ENCODE measurements at regions not wholly inside any gene's neighbourhood (a gene's known extent, or its start where the extent isn't known, plus 50 kb on each side); places are given as distances from the start of the nearest gene placed in this dataset.
"Not testable (repeated sequence)": the region's sequence is repeated elsewhere in the genome, so short reads cannot be mapped to it uniquely, and the experiment has no call there.

GRCh38 chr20:30816182-30816645 lies 441.2 kb upstream of the DEFB115 start:
- in situ Hi-C loops (cut with MboI; ENCODE audit: low sequenced_read_pairs): no loop called here
- no peak overlapping the region for H4K8ac ChIP-seq (ENCODE audit: low read depth in 2 of 2, low read length in 2 of 2)
- no peaks in the 10 kb centered on the region for H3K79me1 ChIP-seq (ENCODE audit: low read depth in 1 of 2, low read length in 2 of 2)
- H2BK15ac ChIP-seq (ENCODE audit: low read depth, low read length): no peak overlapping the region
- H3K36me3 ChIP-seq (ENCODE audit: control insufficient read depth, insufficient read depth, low read length): no peaks in the 10 kb centered on the region
- H4K91ac ChIP-seq (ENCODE audit: insufficient read depth, low read depth, low read length): no peak overlapping the region
- H3K9me1 ChIP-seq (ENCODE audit: insufficient read depth, low read length): no peaks in the 10 kb centered on the region
- intact Hi-C loops (cut with micrococcal nuclease): no loop called here
- H2AK5ac ChIP-seq (ENCODE audit: low read depth, low read length): no peak overlapping the region
- H3K14ac ChIP-seq (replicated peaks; ENCODE audit: low read depth, low read length): no peak overlapping the region
- H3K4me1 ChIP-seq (ENCODE audit: control insufficient read depth, insufficient read depth, low read length): peaks cover 1% of the 10 kb centered on the region; the same call in 1 of the 2 replicates
- H3K27me3 ChIP-seq (ENCODE audit: control insufficient read depth, insufficient read depth, low read length): no peaks in the 10 kb centered on the region; the same call in 1 of the 2 replicates
- TF ChIP-seq MXI1 (IDR thresholded peaks at IDR 0.05; ENCODE audit: borderline replicate concordance, low read depth, low read length) (no peak), BHLHE40 (IDR thresholded peaks at IDR 0.05; ENCODE audit: low read depth, low read length) (no peak), MAZ (IDR thresholded peaks at IDR 0.05; ENCODE audit: borderline replicate concordance, low read depth, low read length) (no peak)
- TF ChIP-seq, protein P1, sequence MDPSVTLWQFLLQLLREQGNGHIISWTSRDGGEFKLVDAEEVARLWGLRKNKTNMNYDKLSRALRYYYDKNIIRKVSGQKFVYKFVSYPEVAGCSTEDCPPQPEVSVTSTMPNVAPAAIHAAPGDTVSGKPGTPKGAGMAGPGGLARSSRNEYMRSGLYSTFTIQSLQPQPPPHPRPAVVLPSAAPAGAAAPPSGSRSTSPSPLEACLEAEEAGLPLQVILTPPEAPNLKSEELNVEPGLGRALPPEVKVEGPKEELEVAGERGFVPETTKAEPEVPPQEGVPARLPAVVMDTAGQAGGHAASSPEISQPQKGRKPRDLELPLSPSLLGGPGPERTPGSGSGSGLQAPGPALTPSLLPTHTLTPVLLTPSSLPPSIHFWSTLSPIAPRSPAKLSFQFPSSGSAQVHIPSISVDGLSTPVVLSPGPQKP (IDR thresholded peaks at IDR 0.05; ENCODE audit: borderline replicate concordance, low read depth, low read length): no peak
- no peak overlapping the region for H2AK9ac ChIP-seq (replicated peaks; ENCODE audit: low read depth, low read length, poor library complexity)
- H4K5ac ChIP-seq (ENCODE audit: low read depth, low read length): no peak overlapping the region
- no TSS peak for BruUV-seq (replicated peaks)
- H2BK20ac ChIP-seq (ENCODE audit: low read depth, low read length): no peak overlapping the region
- no peak overlapping the region for H3K18ac ChIP-seq (ENCODE audit: low read depth, low read length)
- no peak overlapping the region for H3K4ac ChIP-seq (ENCODE audit: low read depth, low read length)
- H2AFZ ChIP-seq (replicated peaks; ENCODE audit: low read length, poor library complexity): no peak overlapping the region
- H3K4me3 ChIP-seq (ENCODE audit: insufficient read depth, low read depth, low read length): no peak overlapping the region
- CTCF ChIA-PET: no interaction called here
- peaks cover 27% of the 10 kb centered on the region for H3K9me3 ChIP-seq (ENCODE audit: control insufficient read depth, insufficient read depth, low read length)
- H4K20me1 ChIP-seq (ENCODE audit: insufficient read depth, low read length): no peaks in the 10 kb centered on the region
- no peak overlapping the region for H3K27ac ChIP-seq (ENCODE audit: insufficient read depth, low read length)
- dilution Hi-C loops (cut with HindIII; ENCODE audit: low sequenced_read_pairs, unreplicated experiment): no loop called here
- H3K9ac ChIP-seq (ENCODE audit: low read depth, low read length): no peak overlapping the region
- H3K4me2 ChIP-seq (ENCODE audit: low read depth, low read length): no peak overlapping the region
- no peak overlapping the region for H3K23ac ChIP-seq (ENCODE audit: low read depth, low read length)
- no peak overlapping the region for H3K56ac ChIP-seq (ENCODE audit: extremely low read depth, insufficient read depth, low read length)
- H2BK5ac ChIP-seq (ENCODE audit: low read depth, low read length, poor library complexity, severe bottlenecking): no peak overlapping the region
- H2BK120ac ChIP-seq (ENCODE audit: low read depth, low read length): no peak overlapping the region
- no peak for ATAC-seq (ENCODE audit: low read depth)
- WGBS, 2 experiments (ENCODE audit: extremely low coverage in 2 of 2, insufficient read length in 1 of 2): 50% methylated on average over 34 of the region's 44 CpGs; no CpG with 5 or more reads in 1 of the 2 experiments
- POLR2A ChIA-PET (ENCODE audit: unreplicated experiment): no interaction called here
- DNase-seq: no peak

DNA sequence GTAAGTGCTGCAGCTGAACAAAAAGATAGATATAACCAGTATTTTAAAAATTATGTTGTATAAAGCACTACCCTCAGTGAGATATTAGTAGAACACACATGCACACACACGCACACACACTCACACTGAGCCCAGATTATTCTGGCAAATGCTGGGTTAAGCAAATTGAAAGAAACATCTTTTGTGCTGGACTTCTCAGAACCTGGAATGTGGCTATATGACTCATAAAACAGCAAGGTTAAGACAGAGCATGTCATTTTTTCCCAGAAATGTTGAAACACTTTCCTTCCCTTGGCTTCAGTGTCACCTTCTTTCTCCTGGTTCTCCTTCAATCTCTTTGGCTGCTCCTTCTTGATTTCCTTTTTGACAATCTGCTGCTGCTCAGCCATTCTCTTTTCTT lies 435.8 kb upstream of the DEFB115 start:
- Histone ChIP-seq H3K4me2 (ENCODE audit: low read depth, low read length) (0 out of 2 replicates have a peak overlapping the region, but pooled peaks have one; percentile 17), H4K8ac (ENCODE audit: low read depth in 2 of 2, low read length in 2 of 2) (0 out of 4 replicates have a peak overlapping the region, but pooled peaks of 1 of the 2 experiments have one; percentile 31)
- H3K14ac ChIP-seq (replicated peaks; ENCODE audit: low read depth, low read length); H4K20me1 ChIP-seq (ENCODE audit: insufficient read depth, low read length); H3K9me1 ChIP-seq (ENCODE audit: insufficient read depth, low read length); H3K4me1 ChIP-seq (ENCODE audit: control insufficient read depth, insufficient read depth, low read length); POLR2A ChIA-PET (ENCODE audit: unreplicated experiment); H3K56ac ChIP-seq (ENCODE audit: extremely low read depth, insufficient read depth, low read length); H3K4me3 ChIP-seq (ENCODE audit: insufficient read depth, low read depth, low read length); H2BK5ac ChIP-seq (ENCODE audit: low read depth, low read length, poor library complexity, severe bottlenecking); H2AK5ac ChIP-seq (ENCODE audit: low read depth, low read length); H3K36me3 ChIP-seq (ENCODE audit: control insufficient read depth, insufficient read depth, low read length); H3K4ac ChIP-seq (ENCODE audit: low read depth, low read length); H3K23ac ChIP-seq (ENCODE audit: low read depth, low read length); in situ Hi-C loops (cut with MboI; ENCODE audit: low sequenced_read_pairs); intact Hi-C loops (cut with micrococcal nuclease); H3K79me1 ChIP-seq (ENCODE audit: low read depth in 1 of 2, low read length in 2 of 2); H2AK9ac ChIP-seq (replicated peaks; ENCODE audit: low read depth, low read length, poor library complexity); H2AFZ ChIP-seq (replicated peaks; ENCODE audit: low read length, poor library complexity); H4K5ac ChIP-seq (ENCODE audit: low read depth, low read length); dilution Hi-C loops (cut with HindIII; ENCODE audit: low sequenced_read_pairs, unreplicated experiment); CTCF ChIA-PET; H3K9me3 ChIP-seq (ENCODE audit: control insufficient read depth, insufficient read depth, low read length); H3K27ac ChIP-seq (ENCODE audit: insufficient read depth, low read length); H3K18ac ChIP-seq (ENCODE audit: low read depth, low read length); H3K9ac ChIP-seq (ENCODE audit: low read depth, low read length); H2BK20ac ChIP-seq (ENCODE audit: low read depth, low read length); ATAC-seq (ENCODE audit: low read depth); H4K91ac ChIP-seq (ENCODE audit: insufficient read depth, low read depth, low read length); H3K27me3 ChIP-seq (ENCODE audit: control insufficient read depth, insufficient read depth, low read length); H2BK120ac ChIP-seq (ENCODE audit: low read depth, low read length); BruUV-seq (replicated peaks); H2BK15ac ChIP-seq (ENCODE audit: low read depth, low read length): not testable (repeated sequence)
- peak; percentile 21 for DNase-seq
- no CpG with 5 or more reads among the region's 1 CpG for WGBS, 2 experiments (ENCODE audit: extremely low coverage in 2 of 2, insufficient read length in 1 of 2)

All from IMR-90 (cell line).